MM.1S (cell line): ENCODE measurements at regions not wholly inside any gene's neighbourhood (a gene's known extent, or its start where the extent isn't known, plus 50 kb on each side); places are given as distances from the start of the nearest gene placed in this dataset.

Source experiments
- DNase-seq: peaks from one replicate; pipeline ENCODE4 v3.0.0-alpha.2; 2015
- H2AFZ ChIP-seq: fragments of 300-600 bp; sonication (generic); 2 replicates; pipeline ENCODE4 v1.6.0; 2016; ENCODE audit warnings: antibody characterized with exemption, low read length
- H3F3A ChIP-seq: fragments of 300-600 bp; sonication (generic); 2 replicates; pipeline ENCODE4 v1.6.1; 2016; ENCODE audit warnings: mild to moderate bottlenecking, antibody characterized with exemption, low read length, moderate library complexity, mixed read lengths; ENCODE audit not compliant: insufficient read depth
- H3K27ac ChIP-seq: fragments of 300-600 bp; sonication (generic); 2 replicates; pipeline ENCODE4 v1.5.1; 2016; ENCODE audit warnings: mild to moderate bottlenecking, low read length
- H3K27me3 ChIP-seq: fragments of 300-600 bp; sonication (generic); replicated peaks from 2 replicates; pipeline ENCODE4 v1.6.0; 2016; ENCODE audit warnings: low read length; ENCODE audit not compliant: insufficient read depth
- H3K36me3 ChIP-seq: fragments of 300-600 bp; sonication (generic); replicated peaks from 2 replicates; pipeline ENCODE4 v1.6.1; 2016; ENCODE audit warnings: mild to moderate bottlenecking, low read length, mixed read lengths; ENCODE audit not compliant: insufficient read depth
- H3K4me1 ChIP-seq: fragments of 300-600 bp; sonication (generic); 2 replicates; pipeline ENCODE4 v1.6.1; 2016; ENCODE audit warnings: low read length, mixed read lengths
- H3K4me2 ChIP-seq: fragments of 300-600 bp; sonication (generic); 2 replicates; pipeline ENCODE4 v1.6.0; 2016; ENCODE audit warnings: low read depth, low read length
- H3K4me3 ChIP-seq: fragments of 300-600 bp; sonication (generic); 2 replicates; pipeline ENCODE4 v1.5.1; 2016; ENCODE audit warnings: low read length, mixed read lengths
- H3K79me2 ChIP-seq: fragments of 300-600 bp; sonication (generic); 2 replicates; pipeline ENCODE4 v1.6.1; 2016; ENCODE audit warnings: mixed run types, low read length, mixed read lengths
- H3K9ac ChIP-seq: fragments of 300-600 bp; sonication (generic); 2 replicates; pipeline ENCODE4 v1.6.1; 2016; ENCODE audit warnings: low read length, mixed read lengths
- H3K9me2 ChIP-seq: fragments of 300-600 bp; sonication (generic); replicated peaks from 2 replicates; pipeline ENCODE4 v1.6.1; 2016; ENCODE audit warnings: mild to moderate bottlenecking, low read length, mixed read lengths; ENCODE audit not compliant: insufficient read depth
- H3K9me3 ChIP-seq: fragments of 300-600 bp; sonication (generic); replicated peaks from 2 replicates; pipeline ENCODE4 v1.6.1; 2016; ENCODE audit warnings: mild to moderate bottlenecking, low read length, mixed read lengths; ENCODE audit not compliant: insufficient read depth
- H4K20me1 ChIP-seq: fragments of 300-600 bp; sonication (generic); 2 replicates; pipeline ENCODE4 v1.6.1; 2016; ENCODE audit warnings: mild to moderate bottlenecking, low read length, moderate library complexity, mixed read lengths; ENCODE audit not compliant: insufficient read depth
- EZH2 ChIP-seq: fragments of 300-600 bp; sonication (generic); optimal IDR thresholded peaks from 2 replicates; pipeline ENCODE3; 2017; ENCODE audit warnings: low read depth, mild to moderate bottlenecking, antibody characterized with exemption, low read length, mixed read lengths
- EZH2phosphoT487 ChIP-seq: fragments of 300-600 bp; sonication (generic); IDR thresholded peaks from 2 replicates; pipeline ENCODE4 v1.6.1; 2018; ENCODE audit warnings: antibody characterized with exemption, low read length
- TF ChIP-seq, protein P1 (sequence below): fragments of 300-600 bp; sonication (generic); IDR thresholded peaks from 2 replicates; pipeline ENCODE4 v1.5.1; 2016; ENCODE audit warnings: antibody characterized with exemption, low read length, mixed read lengths

DNA sequence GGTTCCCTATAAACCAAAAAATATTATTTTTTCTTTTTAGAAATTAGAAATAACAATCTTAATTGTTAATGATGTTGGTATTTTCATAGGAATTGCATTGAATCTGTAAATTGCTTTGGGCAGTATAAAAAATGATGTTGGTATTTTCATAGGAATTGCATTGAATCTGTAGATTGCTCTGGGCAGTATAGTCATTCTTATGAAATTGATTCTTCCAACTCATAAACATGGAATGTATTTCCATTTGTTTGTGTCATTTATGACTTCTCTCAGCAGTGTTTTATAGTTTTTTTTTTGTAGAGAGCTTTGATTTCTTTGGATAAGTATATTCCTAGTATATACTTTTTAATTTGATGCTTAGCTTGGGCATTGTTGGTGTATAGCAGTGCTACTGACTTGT, 82.0 kb upstream of the NT5C1B start:
- H3K79me2 ChIP-seq = no peaks in the 10 kb centered on the region
- no peak overlapping the region for H3K4me2 ChIP-seq
- no peak overlapping the region for H3K9ac ChIP-seq
- no peaks in the 10 kb centered on the region for H3K27me3 ChIP-seq
- no peak for DNase-seq
- H2AFZ ChIP-seq = no peak overlapping the region
- no peaks in the 10 kb centered on the region for H3K9me3 ChIP-seq
- H4K20me1 ChIP-seq = no peaks in the 10 kb centered on the region
- no peaks in the 10 kb centered on the region for H3K9me2 ChIP-seq
- H3K27ac ChIP-seq = no peak overlapping the region
- TF ChIP-seq EZH2 (no peak), EZH2phosphoT487 (no peak)
- TF ChIP-seq, protein P1, sequence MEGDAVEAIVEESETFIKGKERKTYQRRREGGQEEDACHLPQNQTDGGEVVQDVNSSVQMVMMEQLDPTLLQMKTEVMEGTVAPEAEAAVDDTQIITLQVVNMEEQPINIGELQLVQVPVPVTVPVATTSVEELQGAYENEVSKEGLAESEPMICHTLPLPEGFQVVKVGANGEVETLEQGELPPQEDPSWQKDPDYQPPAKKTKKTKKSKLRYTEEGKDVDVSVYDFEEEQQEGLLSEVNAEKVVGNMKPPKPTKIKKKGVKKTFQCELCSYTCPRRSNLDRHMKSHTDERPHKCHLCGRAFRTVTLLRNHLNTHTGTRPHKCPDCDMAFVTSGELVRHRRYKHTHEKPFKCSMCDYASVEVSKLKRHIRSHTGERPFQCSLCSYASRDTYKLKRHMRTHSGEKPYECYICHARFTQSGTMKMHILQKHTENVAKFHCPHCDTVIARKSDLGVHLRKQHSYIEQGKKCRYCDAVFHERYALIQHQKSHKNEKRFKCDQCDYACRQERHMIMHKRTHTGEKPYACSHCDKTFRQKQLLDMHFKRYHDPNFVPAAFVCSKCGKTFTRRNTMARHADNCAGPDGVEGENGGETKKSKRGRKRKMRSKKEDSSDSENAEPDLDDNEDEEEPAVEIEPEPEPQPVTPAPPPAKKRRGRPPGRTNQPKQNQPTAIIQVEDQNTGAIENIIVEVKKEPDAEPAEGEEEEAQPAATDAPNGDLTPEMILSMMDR = no peak
- no peaks in the 10 kb centered on the region for H3F3A ChIP-seq
- no peaks in the 10 kb centered on the region for H3K36me3 ChIP-seq
- no peak overlapping the region for H3K4me3 ChIP-seq
- H3K4me1 ChIP-seq = no peaks in the 10 kb centered on the region

DNA sequence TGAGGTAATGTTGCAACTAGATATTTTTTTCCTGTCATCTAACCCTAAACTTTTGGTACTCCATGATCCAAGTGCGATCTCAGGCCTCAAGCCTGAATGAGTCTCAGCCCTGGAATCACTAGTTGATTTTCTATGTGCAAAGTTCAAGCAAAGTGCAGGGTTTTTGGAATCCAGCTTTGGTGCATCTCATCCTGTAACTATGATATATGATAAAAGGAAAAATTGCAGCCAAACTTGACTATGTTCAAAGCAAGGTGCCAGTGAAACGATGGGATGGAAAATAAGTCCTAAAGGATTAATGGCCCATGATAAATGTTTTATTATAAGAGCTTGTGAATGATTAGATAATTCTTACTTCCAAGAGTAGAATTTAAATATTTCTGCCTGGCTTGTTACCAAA, 78.9 kb upstream of the NT5C1B start:
- Histone ChIP-seq H3K36me3 (no peaks in the 10 kb centered on the region), H4K20me1 (no peaks in the 10 kb centered on the region), H3K27ac (no peak overlapping the region), H3K4me3 (no peak overlapping the region), H2AFZ (no peak overlapping the region), H3K27me3 (no peaks in the 10 kb centered on the region), H3F3A (no peaks in the 10 kb centered on the region), H3K9ac (no peak overlapping the region), H3K9me3 (no peaks in the 10 kb centered on the region), H3K4me1 (no peaks in the 10 kb centered on the region), H3K4me2 (no peak overlapping the region), H3K9me2 (no peaks in the 10 kb centered on the region), H3K79me2 (no peaks in the 10 kb centered on the region)
- no peak for TF ChIP-seq EZH2phosphoT487
- no peak for TF ChIP-seq EZH2
- TF ChIP-seq, protein P1 = no peak
- no peak for DNase-seq

DNA sequence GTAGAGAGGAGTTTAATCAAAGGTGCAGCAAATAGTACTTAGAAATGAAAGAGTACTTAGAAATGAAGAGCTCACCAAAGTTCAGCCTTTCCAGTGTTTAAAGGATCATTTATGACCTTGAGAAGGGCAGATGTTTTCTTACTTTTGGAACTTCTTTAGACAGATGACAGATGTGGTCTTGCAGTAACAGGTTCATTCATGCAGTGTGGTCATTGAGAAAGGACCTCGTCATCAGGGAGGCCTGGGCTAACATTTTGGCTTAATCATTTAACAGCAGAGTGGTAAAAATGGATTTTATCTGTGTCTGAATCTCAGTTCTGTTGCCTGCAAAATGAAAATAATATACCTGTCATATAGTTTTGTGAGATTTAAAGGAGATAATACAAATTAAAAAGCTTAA, 75.1 kb upstream of the NT5C1B start:
- DNase-seq = no peak
- TF ChIP-seq, protein P1 = no peak
- TF ChIP-seq EZH2 (no peak), EZH2phosphoT487 (no peak)

GRCh38 chr2:18663861-18664260, 74.5 kb upstream of the NT5C1B start:
- H3K79me2 ChIP-seq = no peaks in the 10 kb centered on the region
- DNase-seq = no peak
- no peak overlapping the region for H3K27ac ChIP-seq

More for the DNA sequence above, 75.1 kb upstream of the NT5C1B start:
- no peak overlapping the region for H3K4me2 ChIP-seq
- H4K20me1 ChIP-seq = no peaks in the 10 kb centered on the region
- H3K36me3 ChIP-seq = no peaks in the 10 kb centered on the region
- no peak overlapping the region for H3K4me3 ChIP-seq
- no peaks in the 10 kb centered on the region for H3K79me2 ChIP-seq
- no peak overlapping the region for H3K27ac ChIP-seq
- no peak overlapping the region for H3K9ac ChIP-seq
- H3K27me3 ChIP-seq = no peaks in the 10 kb centered on the region
- H3K9me3 ChIP-seq = no peaks in the 10 kb centered on the region
- no peaks in the 10 kb centered on the region for H3K9me2 ChIP-seq
- H3K4me1 ChIP-seq = no peaks in the 10 kb centered on the region
- no peak overlapping the region for H2AFZ ChIP-seq
- no peaks in the 10 kb centered on the region for H3F3A ChIP-seq

More at GRCh38 chr2:18663861-18664260, 74.5 kb upstream of the NT5C1B start:
- H4K20me1 ChIP-seq = no peaks in the 10 kb centered on the region
- no peak overlapping the region for H3K4me3 ChIP-seq
- no peaks in the 10 kb centered on the region for H3K36me3 ChIP-seq
- no peaks in the 10 kb centered on the region for H3K4me1 ChIP-seq
- H3F3A ChIP-seq = no peaks in the 10 kb centered on the region
- H2AFZ ChIP-seq = no peak overlapping the region
- no peak for TF ChIP-seq EZH2phosphoT487
- TF ChIP-seq, protein P1 = no peak
- TF ChIP-seq EZH2 = no peak
- no peak overlapping the region for H3K9ac ChIP-seq
- H3K4me2 ChIP-seq = no peak overlapping the region
- no peaks in the 10 kb centered on the region for H3K9me2 ChIP-seq
- H3K27me3 ChIP-seq = no peaks in the 10 kb centered on the region
- H3K9me3 ChIP-seq = no peaks in the 10 kb centered on the region
